ENCODE measurements at regions not wholly inside any gene's neighbourhood (a gene's known extent, or its start where the extent isn't known, plus 50 kb on each side); places are given as distances from the start of the nearest gene placed in this dataset.

- Histone ChIP-seq H3K4me3 (ENCODE audit: low read depth, low read length) (no peak overlapping the region), H3K36me3 (ENCODE audit: control insufficient read depth, insufficient read depth, low read length) (no peaks in the 10 kb centered on the region), H3K27me3 (ENCODE audit: control insufficient read depth, insufficient read depth, low read length) (no peaks in the 10 kb centered on the region)
- POLR2A ChIA-PET: no interaction called here
- DNase-seq (ENCODE audit: low read depth): no peak
- CTCF ChIA-PET: no interaction called here
- TF ChIP-seq CTCF (IDR thresholded peaks at IDR 0.05; ENCODE audit: insufficient read depth, low read depth, low read length): no peak
Observed at GRCh38 chr10:111758593-111758992, 425.0 kb downstream of the GPAM start.

DNA sequence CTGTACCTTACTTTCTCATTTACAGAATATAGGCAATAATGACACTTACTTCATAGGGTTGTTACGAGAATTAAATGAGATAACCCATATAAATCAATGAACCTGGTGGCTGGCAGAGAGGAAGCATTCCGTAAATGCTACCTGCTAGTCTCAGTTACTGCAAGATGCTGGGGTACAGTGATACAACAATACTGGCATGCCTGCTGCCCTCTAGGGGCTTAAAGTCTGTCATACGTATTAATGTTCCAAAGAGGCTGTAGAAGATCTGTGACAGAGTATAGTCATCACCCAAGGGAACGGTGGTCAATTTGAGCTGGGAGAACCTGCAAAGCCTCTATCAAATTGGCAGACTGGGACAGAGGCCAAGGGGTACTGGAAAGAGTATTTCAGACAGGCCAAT, 421.5 kb downstream of the GPAM start:
- Histone ChIP-seq H3K4me3 (ENCODE audit: low read depth, low read length) (no peak overlapping the region), H3K27me3 (ENCODE audit: control insufficient read depth, insufficient read depth, low read length) (no peaks in the 10 kb centered on the region), H3K36me3 (ENCODE audit: control insufficient read depth, insufficient read depth, low read length) (no peaks in the 10 kb centered on the region)
- DNase-seq (ENCODE audit: low read depth): no peak
- CTCF ChIA-PET: no interaction called here
- no peak for TF ChIP-seq CTCF (IDR thresholded peaks at IDR 0.05; ENCODE audit: insufficient read depth, low read depth, low read length)
- POLR2A ChIA-PET: no interaction called here

DNA sequence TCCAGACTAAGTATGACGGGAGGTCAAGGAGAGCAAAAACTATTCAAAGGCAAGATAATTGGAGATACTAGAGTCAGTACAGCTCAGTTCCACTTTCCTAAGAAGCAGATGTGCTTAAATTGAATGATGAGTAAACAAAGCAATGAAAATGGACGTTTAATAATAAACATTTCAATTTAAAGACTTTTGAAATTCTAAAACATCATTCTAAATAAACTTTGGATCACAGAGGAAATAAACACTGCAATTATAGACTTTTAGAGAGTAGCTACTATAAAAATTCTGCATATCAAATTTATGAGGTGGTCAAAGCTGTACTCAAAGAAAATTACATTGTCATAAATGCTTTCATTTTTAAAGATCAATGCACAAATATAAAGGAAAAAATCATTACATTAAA, 418.3 kb downstream of the GPAM start:
- H3K4me3 ChIP-seq (ENCODE audit: low read depth, low read length): no peak overlapping the region
- DNase-seq (ENCODE audit: low read depth): no peak
- no peaks in the 10 kb centered on the region for H3K27me3 ChIP-seq (ENCODE audit: control insufficient read depth, insufficient read depth, low read length)
- CTCF ChIA-PET: interaction anchor here (1.1 kb wide), 1 partner anchor 166 kb away, joined by 3 read pairs; no protein-coding TSS in a partner anchor
- H3K36me3 ChIP-seq (ENCODE audit: control insufficient read depth, insufficient read depth, low read length): no peaks in the 10 kb centered on the region
- TF ChIP-seq CTCF (IDR thresholded peaks at IDR 0.05; ENCODE audit: insufficient read depth, low read depth, low read length): no peak
- POLR2A ChIA-PET: no interaction called here

- ChIA-PET POLR2A (no interaction called here), CTCF (no interaction called here)
- no peaks in the 10 kb centered on the region for H3K27me3 ChIP-seq (ENCODE audit: control insufficient read depth, insufficient read depth, low read length)
- H3K4me3 ChIP-seq (ENCODE audit: low read depth, low read length): no peak overlapping the region
- DNase-seq (ENCODE audit: low read depth): no peak
- no peaks in the 10 kb centered on the region for H3K36me3 ChIP-seq (ENCODE audit: control insufficient read depth, insufficient read depth, low read length)
- TF ChIP-seq CTCF (IDR thresholded peaks at IDR 0.05; ENCODE audit: insufficient read depth, low read depth, low read length): no peak
Observed at GRCh38 chr10:111766464-111766863, 417.1 kb downstream of the GPAM start.

GRCh38 chr10:111767661-111768060, 415.9 kb downstream of the GPAM start:
- no peaks in the 10 kb centered on the region for H3K27me3 ChIP-seq (ENCODE audit: control insufficient read depth, insufficient read depth, low read length)
- POLR2A ChIA-PET: no interaction called here

More at GRCh38 chr10:111767661-111768060, 415.9 kb downstream of the GPAM start:
- TF ChIP-seq CTCF (IDR thresholded peaks at IDR 0.05; ENCODE audit: insufficient read depth, low read depth, low read length): no peak
- H3K36me3 ChIP-seq (ENCODE audit: control insufficient read depth, insufficient read depth, low read length): no peaks in the 10 kb centered on the region
- H3K4me3 ChIP-seq (ENCODE audit: low read depth, low read length): no peak overlapping the region
- CTCF ChIA-PET: no interaction called here
- DNase-seq (ENCODE audit: low read depth): no peak

All from BJ (cell line).